Glutamatergic neuron (in vitro differentiated cells): ENCODE measurements at regions not wholly inside any gene's neighbourhood (a gene's known extent, or its start where the extent isn't known, plus 50 kb on each side); places are given as distances from the start of the nearest gene placed in this dataset.

Experiments used
- DNase-seq: peaks from one replicate; pipeline ENCODE4 v3.0.0; 2022
- H3K27ac Mint-ChIP-seq: one replicate; pipeline ENCODE4 v1.8.0; 2020; ENCODE audit warnings: mild to moderate bottlenecking, mixed read lengths, inconsistent platforms; ENCODE audit not compliant: unreplicated experiment
- H3K27me3 Mint-ChIP-seq: one replicate; pipeline ENCODE4 v1.8.0; 2020; ENCODE audit warnings: mild to moderate bottlenecking, moderate library complexity, mixed read lengths, inconsistent platforms; ENCODE audit not compliant: unreplicated experiment
- H3K36me3 Mint-ChIP-seq: one replicate; pipeline ENCODE4 v1.8.0; 2020; ENCODE audit warnings: mild to moderate bottlenecking, mixed read lengths, inconsistent platforms; ENCODE audit not compliant: unreplicated experiment
- H3K4me1 Mint-ChIP-seq: one replicate; pipeline ENCODE4 v1.8.0; 2020; ENCODE audit warnings: mild to moderate bottlenecking, low read depth, mixed read lengths, inconsistent platforms; ENCODE audit not compliant: unreplicated experiment
- H3K4me3 Mint-ChIP-seq: one replicate; pipeline ENCODE4 v1.8.0; 2020; ENCODE audit warnings: mild to moderate bottlenecking, mixed read lengths, inconsistent platforms; ENCODE audit not compliant: unreplicated experiment
- H3K9me3 Mint-ChIP-seq: one replicate; pipeline ENCODE4 v1.8.0; 2020; ENCODE audit warnings: mild to moderate bottlenecking, moderate library complexity, mixed read lengths, inconsistent platforms; ENCODE audit not compliant: unreplicated experiment
- CTCF ChIP-seq: fragments of 200-600 bp; sonication (generic); IDR thresholded peaks from one replicate; pipeline ENCODE4 v1.5.0; 2021; ENCODE audit not compliant: partially characterized antibody, unreplicated experiment

- no peak for DNase-seq
- Mint-ChIP-seq H3K27ac (no peak overlapping the region), H3K36me3 (no peaks in the 10 kb centered on the region), H3K4me1 (peaks cover 10% of the 10 kb centered on the region), H3K27me3 (peaks cover 3% of the 10 kb centered on the region), H3K4me3 (no peak overlapping the region), H3K9me3 (peaks cover 3% of the 10 kb centered on the region)
- no peak for TF ChIP-seq CTCF
Observed at GRCh38 chr3:22157848-22158247, 406.8 kb upstream of the ZNF385D start.

GRCh38 chr3:22159004-22159695 is 408.1 kb upstream of the ZNF385D start:
- Mint-ChIP-seq H3K9me3 (peaks cover 3% of the 10 kb centered on the region), H3K36me3 (no peaks in the 10 kb centered on the region), H3K27me3 (peaks cover 3% of the 10 kb centered on the region), H3K4me1 (peaks cover 10% of the 10 kb centered on the region), H3K4me3 (no peak overlapping the region), H3K27ac (no peak overlapping the region)
- no peak for DNase-seq
- no peak for TF ChIP-seq CTCF

GRCh38 chr3:22161315-22161714 is 410.3 kb upstream of the ZNF385D start:
- Mint-ChIP-seq H3K4me1 (peaks cover 7% of the 10 kb centered on the region), H3K27me3 (no peaks in the 10 kb centered on the region), H3K36me3 (no peaks in the 10 kb centered on the region), H3K4me3 (no peak overlapping the region), H3K9me3 (peaks cover 1% of the 10 kb centered on the region), H3K27ac (no peak overlapping the region)
- DNase-seq = no peak
- TF ChIP-seq CTCF = no peak

GRCh38 chr3:22170370-22170769 is 419.4 kb upstream of the ZNF385D start:
- no peaks in the 10 kb centered on the region for H3K27me3 Mint-ChIP-seq
- peaks cover 1% of the 10 kb centered on the region for H3K9me3 Mint-ChIP-seq
- no peak for TF ChIP-seq CTCF
- H3K36me3 Mint-ChIP-seq = no peaks in the 10 kb centered on the region
- H3K4me1 Mint-ChIP-seq = no peaks in the 10 kb centered on the region
- no peak overlapping the region for H3K4me3 Mint-ChIP-seq
- H3K27ac Mint-ChIP-seq = no peak overlapping the region
- no peak for DNase-seq

GRCh38 chr3:22172964-22173363 is 422.0 kb upstream of the ZNF385D start:
- Mint-ChIP-seq H3K4me3 (no peak overlapping the region), H3K9me3 (no peaks in the 10 kb centered on the region), H3K27me3 (no peaks in the 10 kb centered on the region), H3K36me3 (no peaks in the 10 kb centered on the region), H3K4me1 (no peaks in the 10 kb centered on the region), H3K27ac (no peak overlapping the region)
- no peak for DNase-seq
- TF ChIP-seq CTCF = no peak
